GM12891 (cell line): ENCODE measurements at regions not wholly inside any gene's neighbourhood (a gene's known extent, or its start where the extent isn't known, plus 50 kb on each side); places are given as distances from the start of the nearest gene placed in this dataset.

Source experiments
- DNase-seq: peaks from one replicate; pipeline ENCODE4 v3.0.0; 2011; ENCODE audit warnings: low spot score; ENCODE audit not compliant: insufficient read length
- FAIRE-seq: peaks from 2 replicates; lab custom pipeline; 2011; peaks lifted over from hg19 to GRCh38; lab: Jason Lieb, UNC
- PAX5 ChIP-seq: IDR thresholded peaks from 2 replicates; pipeline ENCODE4 v1.6.1; 2011; ENCODE audit warnings: low read length, moderate library complexity, mild to moderate bottlenecking; ENCODE audit not compliant: insufficient read depth, severe bottlenecking
- POLR2A ChIP-seq: IDR thresholded peaks from 2 replicates; pipeline ENCODE4 v1.6.1; 2011; ENCODE audit warnings: low read depth, low read length, control low read depth
- POLR2AphosphoS5 ChIP-seq: IDR thresholded peaks from 2 replicates; pipeline ENCODE4 v1.6.1; 2011; ENCODE audit warnings: low read depth, low read length, control low read depth
- POU2F2 ChIP-seq: IDR thresholded peaks from 2 replicates; pipeline ENCODE4 v1.6.1; 2011; ENCODE audit warnings: low read depth, mild to moderate bottlenecking, control low read depth, low read length, moderate library complexity
- SPI1 ChIP-seq: IDR thresholded peaks from 2 replicates; pipeline ENCODE4 v1.6.1; 2011; ENCODE audit warnings: low read depth, low read length, control low read depth
- TAF1 ChIP-seq: IDR thresholded peaks from 2 replicates; pipeline ENCODE4 v1.6.1; 2011; ENCODE audit warnings: low read depth, low read length, control low read depth

DNA sequence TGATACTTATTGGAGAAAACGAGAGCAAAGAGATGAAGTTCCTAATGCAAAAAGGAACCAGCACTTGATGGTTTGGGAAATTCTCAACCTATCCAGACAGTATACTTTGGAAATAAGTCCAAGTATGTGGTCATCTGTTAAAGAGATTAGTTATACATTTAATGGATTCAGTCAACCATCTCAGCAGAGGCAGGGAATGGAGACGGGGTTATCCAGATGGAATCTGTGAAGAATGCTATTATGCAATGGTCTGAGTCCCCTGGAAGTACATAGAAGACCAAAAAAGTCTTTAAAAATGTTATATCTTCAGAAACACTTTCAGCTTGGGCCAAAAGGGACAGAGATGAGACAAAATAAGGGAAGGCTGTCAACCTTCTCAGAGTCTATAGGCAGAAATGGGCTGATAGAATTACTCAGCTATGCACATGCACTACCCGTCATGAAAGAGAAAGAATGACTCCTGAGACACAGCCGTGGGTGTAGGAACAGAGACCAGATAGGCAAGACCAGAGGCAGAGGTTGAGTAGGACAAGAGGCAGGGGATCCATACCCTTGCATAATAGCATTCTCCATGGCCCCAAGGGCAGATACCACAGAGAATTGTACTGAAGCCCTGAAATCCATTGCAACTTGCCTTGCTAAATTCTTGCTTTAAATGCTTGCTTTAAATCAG lies 738.8 kb upstream of the POT1 start:
- FAIRE-seq (no peak), DNase-seq (no peak)
- TF ChIP-seq POLR2A = no peak

DNA sequence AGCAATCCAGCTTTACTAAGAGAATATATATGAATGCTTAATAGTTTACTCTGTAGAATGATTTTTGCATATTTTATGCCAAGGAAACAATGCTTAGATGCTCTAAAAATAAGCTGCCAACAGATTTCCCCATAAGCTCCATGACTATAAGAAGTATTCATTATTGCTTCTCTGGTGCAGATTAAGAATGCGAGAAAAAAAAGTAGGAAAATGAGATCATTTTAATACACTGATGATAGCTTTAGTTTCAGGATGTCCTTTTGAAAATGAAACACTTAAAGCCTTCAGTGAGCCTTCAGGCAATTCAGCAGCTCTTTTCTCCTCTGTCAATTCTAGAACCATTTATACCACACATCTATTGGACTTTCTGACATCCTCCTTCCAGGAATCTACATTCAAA lies 735.0 kb upstream of the POT1 start:
- DNase-seq = no peak
- FAIRE-seq = no peak
- TF ChIP-seq PAX5 = no peak

DNA sequence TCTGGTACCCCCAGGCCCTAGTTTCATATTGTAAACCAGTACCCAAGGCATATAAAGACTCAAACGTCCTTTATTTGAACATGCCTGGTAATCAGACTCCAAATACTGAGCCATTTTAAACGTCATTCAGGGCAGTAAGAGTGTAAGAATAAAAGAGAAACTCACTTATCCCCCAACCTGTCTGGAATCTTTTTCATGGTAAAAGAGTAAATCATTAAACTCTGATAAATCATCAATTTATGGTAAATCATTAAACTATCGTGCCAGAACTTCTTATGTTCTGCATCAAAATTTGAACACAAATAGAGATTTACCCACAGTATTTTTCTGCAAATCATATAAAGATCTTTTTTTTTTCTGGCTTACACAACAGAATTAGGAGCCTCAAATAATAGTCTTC lies 734.3 kb upstream of the POT1 start:
- FAIRE-seq (no peak), DNase-seq (no peak)
- TF ChIP-seq POLR2A (no peak), PAX5 (no peak), POU2F2 (no peak), SPI1 (no peak), POLR2AphosphoS5 (no peak), TAF1 (no peak)

DNA sequence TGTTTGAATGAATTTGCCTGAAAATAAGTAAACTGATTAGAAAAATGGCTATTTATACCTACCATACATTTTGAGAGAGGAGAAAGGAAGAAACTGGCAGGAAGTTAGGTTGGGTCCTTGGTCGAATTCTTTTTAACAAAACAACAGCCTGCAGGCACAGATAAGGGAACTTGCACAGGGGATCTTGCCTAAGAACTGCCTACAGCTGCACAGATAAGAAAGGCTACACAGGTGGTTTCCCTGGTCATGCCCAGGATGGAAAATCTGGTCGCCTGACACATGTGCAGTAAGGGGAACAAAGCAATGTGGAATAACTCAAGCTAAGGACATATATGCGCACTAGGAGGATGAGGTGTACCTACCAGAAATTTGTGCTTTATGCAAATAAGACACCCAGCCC lies 732.1 kb upstream of the POT1 start:
- DNase-seq = no peak
- TF ChIP-seq TAF1 = no peak
- TF ChIP-seq POU2F2 = no peak
- TF ChIP-seq POLR2AphosphoS5 = no peak
- no peak for FAIRE-seq

DNA sequence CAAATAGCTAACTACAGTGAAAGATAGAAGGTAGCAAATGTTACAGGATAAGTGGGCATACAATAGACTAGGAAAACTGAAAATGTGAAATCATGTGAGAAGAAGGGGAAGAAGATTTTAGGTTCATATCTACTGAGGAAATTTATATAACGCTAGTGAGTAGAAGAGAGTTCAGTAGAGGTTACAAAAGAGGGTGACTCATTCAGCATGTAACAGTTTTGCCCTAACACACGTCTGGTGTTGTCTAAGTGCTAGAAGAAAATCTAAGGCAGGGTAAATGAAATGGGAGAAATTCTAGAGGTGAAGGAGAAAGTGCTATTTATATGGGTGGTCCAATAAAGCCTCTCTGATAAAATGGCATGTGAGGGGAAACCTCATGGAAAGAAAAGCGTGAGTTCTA lies 731.4 kb upstream of the POT1 start:
- TF ChIP-seq SPI1 (no peak), TAF1 (no peak), POLR2A (no peak), POU2F2 (no peak), PAX5 (no peak), POLR2AphosphoS5 (no peak)
- no peak for DNase-seq
- no peak for FAIRE-seq

DNA sequence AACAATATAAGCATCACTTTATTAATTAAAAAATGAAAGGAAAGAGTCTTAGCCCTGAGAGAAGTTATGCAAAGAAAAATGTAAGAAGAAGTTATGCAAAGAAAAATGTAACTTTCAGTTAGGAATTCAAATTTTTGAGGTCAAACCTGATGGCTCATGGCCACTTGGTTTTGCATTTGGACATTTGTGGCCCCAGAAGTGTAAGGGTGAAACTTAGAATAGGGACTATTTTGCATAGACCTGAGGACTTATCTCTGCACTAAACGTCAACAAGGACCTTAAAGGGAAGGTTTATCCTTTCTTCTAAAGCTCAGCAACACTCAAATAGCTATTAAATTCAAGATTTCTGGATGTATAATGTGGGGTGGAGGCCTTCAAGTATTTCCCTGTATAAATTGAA lies 724.5 kb upstream of the POT1 start:
- FAIRE-seq (no peak), DNase-seq (no peak)
- TF ChIP-seq TAF1 (no peak), SPI1 (no peak), POLR2A (no peak), POLR2AphosphoS5 (no peak), POU2F2 (no peak), PAX5 (no peak)

DNA sequence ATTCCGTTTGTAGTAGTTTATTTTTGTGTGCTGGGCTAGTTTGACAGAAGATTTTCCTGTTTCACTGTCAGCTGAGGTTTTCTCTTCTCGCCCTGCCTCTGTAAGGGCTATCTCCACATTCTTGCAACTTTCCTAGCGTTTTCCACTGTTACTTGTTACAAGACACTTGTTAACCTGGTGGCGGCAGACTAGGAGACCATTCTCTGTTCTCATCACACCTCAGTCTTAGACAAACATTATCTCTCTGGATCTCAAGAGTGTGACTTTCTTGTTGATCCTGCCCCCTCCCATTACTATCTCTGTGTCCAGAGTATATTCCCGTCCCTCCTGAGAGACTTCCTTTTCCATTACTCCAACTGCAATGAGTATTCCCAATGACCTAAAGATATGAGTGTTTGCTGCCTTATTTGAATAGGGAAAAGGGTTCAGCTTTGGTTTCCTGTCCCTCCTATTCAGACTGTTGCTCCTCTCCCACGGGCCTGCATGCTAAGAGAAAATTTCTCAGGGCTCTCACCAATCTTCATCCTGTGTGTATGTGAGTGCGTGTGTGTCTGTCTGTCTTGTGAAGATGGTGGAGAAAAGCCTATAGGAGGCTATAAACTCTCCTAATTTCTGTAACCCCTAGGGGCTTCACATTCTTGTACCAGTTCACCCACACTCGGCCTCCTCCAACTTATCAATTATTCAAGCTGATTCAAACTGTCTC lies 722.4 kb upstream of the POT1 start:
- FAIRE-seq (no peak), DNase-seq (no peak)
- TF ChIP-seq POLR2AphosphoS5 = no peak
- TF ChIP-seq PAX5 = no peak

DNA sequence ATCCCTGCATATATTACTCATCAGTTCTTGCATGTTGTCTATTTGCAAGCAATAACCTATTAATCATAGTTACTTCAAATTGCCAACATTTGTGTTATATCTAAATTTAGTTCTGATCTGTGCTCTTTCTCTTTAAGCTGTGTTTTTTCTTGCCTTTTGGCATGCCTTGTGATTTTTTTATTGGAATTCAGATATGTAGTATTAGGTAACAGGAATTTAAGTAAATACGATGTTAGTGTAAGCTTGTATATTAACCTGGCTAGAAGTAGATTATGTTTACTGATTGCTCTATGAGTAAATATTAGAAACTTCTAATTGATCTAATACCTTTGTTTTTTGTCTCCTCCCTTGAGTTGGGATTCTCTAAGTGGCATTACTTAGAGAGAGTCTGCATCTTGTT lies 718.9 kb upstream of the POT1 start:
- FAIRE-seq = no peak
- TF ChIP-seq SPI1 = no peak
- DNase-seq = no peak

DNA sequence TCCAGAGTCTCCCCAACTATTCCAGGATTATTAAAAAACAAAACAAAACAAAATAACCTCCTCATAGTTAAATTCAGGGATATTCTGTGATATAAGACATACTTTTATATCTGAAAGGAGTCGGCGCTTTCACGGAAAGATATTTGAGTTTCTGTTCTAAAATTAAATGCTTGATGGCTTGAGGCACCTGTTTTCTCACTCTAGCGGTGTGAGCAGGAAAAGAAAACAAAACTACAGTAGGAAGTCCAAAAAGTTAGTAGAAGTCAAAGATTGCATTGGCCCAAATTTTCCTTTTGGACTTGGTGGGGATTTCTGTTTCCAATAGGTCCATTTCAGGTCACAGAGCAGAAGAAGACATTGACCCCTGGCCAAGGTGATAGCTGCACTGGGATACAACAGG lies 716.1 kb upstream of the POT1 start:
- TF ChIP-seq PAX5 = no peak
- TF ChIP-seq SPI1 = no peak
- no peak for TF ChIP-seq POLR2A
- TF ChIP-seq POLR2AphosphoS5 = no peak
- no peak for TF ChIP-seq TAF1
- no peak for TF ChIP-seq POU2F2
- DNase-seq (no peak), FAIRE-seq (no peak)

DNA sequence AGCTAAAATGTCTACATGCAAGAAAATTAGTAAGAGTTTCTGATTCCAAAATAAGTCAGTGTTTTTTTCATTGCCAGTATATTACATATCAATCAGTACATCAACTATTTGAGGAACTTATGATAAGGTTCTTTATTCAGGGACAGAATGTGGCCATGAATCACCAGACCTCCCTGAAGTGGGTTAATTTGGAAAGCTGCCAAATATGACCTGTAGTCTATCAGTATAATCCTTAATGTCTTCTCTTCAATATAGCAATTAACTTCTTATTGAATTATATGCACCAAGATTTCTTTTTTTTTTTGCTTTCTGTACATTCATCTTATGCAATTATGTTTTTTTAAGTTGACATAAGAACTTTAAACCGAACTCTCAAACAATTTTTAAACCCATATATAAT lies 714.5 kb upstream of the POT1 start:
- no peak for DNase-seq
- TF ChIP-seq TAF1 (no peak), POU2F2 (no peak), PAX5 (no peak), POLR2A (no peak), POLR2AphosphoS5 (no peak), SPI1 (no peak)
- no peak for FAIRE-seq

DNA sequence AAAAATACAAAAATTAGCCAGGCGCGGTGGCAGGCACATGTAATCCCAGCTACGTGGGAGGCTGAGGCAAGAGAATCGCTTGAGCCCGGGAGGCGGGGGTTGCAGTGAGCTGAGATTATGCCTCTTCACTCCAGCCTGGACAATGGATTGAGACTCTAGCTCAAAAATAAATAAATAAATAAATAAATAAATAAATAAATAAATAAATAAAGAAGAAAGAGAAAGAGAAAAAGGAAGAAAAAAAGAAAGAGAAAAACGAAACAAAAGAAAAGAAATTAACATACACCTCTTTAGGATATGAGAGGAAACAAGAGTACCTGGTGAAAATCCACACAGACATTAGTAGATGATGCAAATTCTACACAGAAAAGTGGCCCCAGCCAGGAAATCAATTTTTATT lies 713.7 kb upstream of the POT1 start:
- no peak for DNase-seq
- no peak for FAIRE-seq
- no peak for TF ChIP-seq POU2F2
- no peak for TF ChIP-seq SPI1
- no peak for TF ChIP-seq POLR2AphosphoS5
- TF ChIP-seq POLR2A = no peak
- no peak for TF ChIP-seq PAX5
- no peak for TF ChIP-seq TAF1
